IMR-90 (cell line): ENCODE measurements at regions not wholly inside any gene's neighbourhood (a gene's known extent, or its start where the extent isn't known, plus 50 kb on each side); places are given as distances from the start of the nearest gene placed in this dataset.

Source experiments
- ATAC-seq: fragments of 200-7000 bp; cut with Tn5 transposase; 2 replicates; pipeline ENCODE4 v1.9.1; 2020; ENCODE audit warnings: low read depth, mild to moderate bottlenecking, moderate library complexity
- BruUV-seq: library from RNA; stranded (reverse); fragments of 400-500 nt; replicated peaks from 2 replicates; lab custom pipeline; 2021; lab: Mats Ljungman, UMichigan
- CTCF ChIA-PET: fragments of 300-600 bp; formaldehyde crosslinking; extraction: SDS; loops from one replicate; lab custom pipeline; 2021; ENCODE audit warnings: antibody characterized with exemption; lab: Yijun Ruan, JAX
- POLR2A ChIA-PET: fragments of 300-600 bp; sonication (Branson Sonifier 250); formaldehyde crosslinking; loops from one replicate; lab custom pipeline; 2022; ENCODE audit warnings: antibody characterized with exemption; ENCODE audit not compliant: unreplicated experiment; lab: Charles Lee
- DNase-seq: peaks from one replicate; pipeline ENCODE4 v3.0.0; 2013
- H2AFZ ChIP-seq: replicated peaks from 2 replicates; pipeline ENCODE3; 2013; ENCODE audit warnings: low read length, mild to moderate bottlenecking; ENCODE audit not compliant: poor library complexity
- H2AK5ac ChIP-seq: 2 replicates; pipeline ENCODE4 v1.6.1; 2013; ENCODE audit warnings: low read depth, low read length, inconsistent platforms
- H2AK9ac ChIP-seq: replicated peaks from 2 replicates; pipeline ENCODE3; 2013; ENCODE audit warnings: mild to moderate bottlenecking, low read depth, low read length, moderate library complexity; ENCODE audit not compliant: poor library complexity
- H2BK120ac ChIP-seq: 2 replicates; pipeline ENCODE4 v1.6.1; 2013; ENCODE audit warnings: low read depth, low read length, inconsistent platforms
- H2BK15ac ChIP-seq: 3 replicates; pipeline ENCODE4 v1.6.1; 2013; ENCODE audit warnings: low read depth, low read length, inconsistent platforms
- H2BK20ac ChIP-seq: 2 replicates; pipeline ENCODE4 v1.6.1; 2013; ENCODE audit warnings: low read depth, mild to moderate bottlenecking, inconsistent platforms, low read length, moderate library complexity
- H2BK5ac ChIP-seq: 2 replicates; pipeline ENCODE4 v1.6.1; 2013; ENCODE audit warnings: mild to moderate bottlenecking, low read depth, low read length, inconsistent platforms; ENCODE audit not compliant: poor library complexity, severe bottlenecking
- H3K14ac ChIP-seq: replicated peaks from 2 replicates; pipeline ENCODE4 v1.6.1; 2013; ENCODE audit warnings: low read depth, low read length, inconsistent platforms
- H3K18ac ChIP-seq: 2 replicates; pipeline ENCODE4 v1.6.1; 2013; ENCODE audit warnings: low read depth, low read length, control low read depth
- H3K23ac ChIP-seq: 2 replicates; pipeline ENCODE4 v1.6.1; 2013; ENCODE audit warnings: low read depth, low read length, inconsistent platforms
- H3K27ac ChIP-seq: 2 replicates; pipeline ENCODE4 v1.5.1; 2013; ENCODE audit warnings: mild to moderate bottlenecking, control low read depth, low read length; ENCODE audit not compliant: insufficient read depth
- H3K27me3 ChIP-seq: 2 replicates; pipeline ENCODE4 v1.6.1; 2013; ENCODE audit warnings: low read length; ENCODE audit not compliant: control insufficient read depth, insufficient read depth
- H3K36me3 ChIP-seq: 2 replicates; pipeline ENCODE4 v1.6.1; 2013; ENCODE audit warnings: low read length, mixed read lengths; ENCODE audit not compliant: control insufficient read depth, insufficient read depth
- H3K4ac ChIP-seq: 2 replicates; pipeline ENCODE4 v1.6.1; 2013; ENCODE audit warnings: low read depth, low read length, inconsistent platforms
- H3K4me1 ChIP-seq: 2 replicates; pipeline ENCODE4 v1.6.1; 2013; ENCODE audit warnings: low read length, mixed read lengths; ENCODE audit not compliant: control insufficient read depth, insufficient read depth
- H3K4me2 ChIP-seq: 2 replicates; pipeline ENCODE4 v1.6.1; 2013; ENCODE audit warnings: low read depth, mild to moderate bottlenecking, control low read depth, low read length, moderate library complexity
- H3K4me3 ChIP-seq: 2 replicates; pipeline ENCODE4 v1.5.1; 2013; ENCODE audit warnings: low read depth, mild to moderate bottlenecking, control low read depth, low read length, moderate library complexity; ENCODE audit not compliant: insufficient read depth
- H3K56ac ChIP-seq: 2 replicates; pipeline ENCODE4 v1.6.1; 2013; ENCODE audit warnings: low read length, inconsistent platforms; ENCODE audit not compliant: insufficient read depth; ENCODE audit errors: extremely low read depth
- H3K79me1 ChIP-seq, 2 experiments: 2 replicates each; pipeline ENCODE4 v1.6.1; 2013; ENCODE audit warnings: low read length in 2 of 2, inconsistent platforms in 1 of 2, low read depth in 1 of 2
- H3K9ac ChIP-seq: 2 replicates; pipeline ENCODE4 v1.6.1; 2013; ENCODE audit warnings: low read depth, low read length, control low read depth
- H3K9me1 ChIP-seq: 2 replicates; pipeline ENCODE4 v1.6.1; 2013; ENCODE audit warnings: low read length, inconsistent platforms; ENCODE audit not compliant: insufficient read depth
- H3K9me3 ChIP-seq: 2 replicates; pipeline ENCODE4 v1.6.1; 2013; ENCODE audit warnings: low read length; ENCODE audit not compliant: control insufficient read depth, insufficient read depth
- H4K20me1 ChIP-seq: 2 replicates; pipeline ENCODE4 v1.6.1; 2013; ENCODE audit warnings: low read length, inconsistent platforms; ENCODE audit not compliant: insufficient read depth
- H4K5ac ChIP-seq: 2 replicates; pipeline ENCODE4 v1.6.1; 2013; ENCODE audit warnings: mild to moderate bottlenecking, low read depth, low read length, control low read depth
- H4K8ac ChIP-seq, 2 experiments: 2 replicates each; pipeline ENCODE4 v1.6.1; 2013; ENCODE audit warnings: low read depth in 2 of 2, low read length in 2 of 2, control low read depth in 1 of 2, inconsistent platforms in 1 of 2
- H4K91ac ChIP-seq: 2 replicates; pipeline ENCODE4 v1.6.1; 2013; ENCODE audit warnings: low read depth, low read length, inconsistent platforms; ENCODE audit not compliant: insufficient read depth
- RFX5 ChIP-seq: IDR thresholded peaks from 2 replicates; pipeline ENCODE4 v1.8.0; 2012; ENCODE audit warnings: low read depth, mild to moderate bottlenecking, low read length, moderate library complexity
- SMC3 ChIP-seq: fragments of 150-350 bp; IDR thresholded peaks from 2 replicates; pipeline ENCODE4 v1.6.1; 2016; ENCODE audit warnings: low read depth, mild to moderate bottlenecking, antibody characterized with exemption, low read length, moderate library complexity
- WGBS, 2 experiments: methylation state at CpG; one replicate each; pipeline versions ENCODE4 v1.1.5 to v1.1.7; 2013; ENCODE audit warnings: missing lambda C conversion rate in 2 of 2; ENCODE audit not compliant: insufficient read length in 1 of 2; ENCODE audit errors: extremely low coverage in 2 of 2; 5-methylcytosine and 5-hydroxymethylcytosine counted together
- dilution Hi-C: fragments of 300-500 bp; cut with HindIII; formaldehyde crosslinking; loops from one replicate; pipeline ENCODE4 v1.14.3; 2018; ENCODE audit warnings: low sequenced_read_pairs; ENCODE audit not compliant: unreplicated experiment
- in situ Hi-C: fragments of 300-500 bp; cut with MboI; formaldehyde crosslinking; loops from 3 replicates; pipeline ENCODE4 v1.14.3; 2019; ENCODE audit warnings: low sequenced_read_pairs, inconsistent platforms, mixed read lengths
- intact Hi-C: fragments of 100-400 bp; cut with micrococcal nuclease; formaldehyde crosslinking; loops from 2 replicates; pipeline ENCODE4 v1.10.0; 2022

DNA sequence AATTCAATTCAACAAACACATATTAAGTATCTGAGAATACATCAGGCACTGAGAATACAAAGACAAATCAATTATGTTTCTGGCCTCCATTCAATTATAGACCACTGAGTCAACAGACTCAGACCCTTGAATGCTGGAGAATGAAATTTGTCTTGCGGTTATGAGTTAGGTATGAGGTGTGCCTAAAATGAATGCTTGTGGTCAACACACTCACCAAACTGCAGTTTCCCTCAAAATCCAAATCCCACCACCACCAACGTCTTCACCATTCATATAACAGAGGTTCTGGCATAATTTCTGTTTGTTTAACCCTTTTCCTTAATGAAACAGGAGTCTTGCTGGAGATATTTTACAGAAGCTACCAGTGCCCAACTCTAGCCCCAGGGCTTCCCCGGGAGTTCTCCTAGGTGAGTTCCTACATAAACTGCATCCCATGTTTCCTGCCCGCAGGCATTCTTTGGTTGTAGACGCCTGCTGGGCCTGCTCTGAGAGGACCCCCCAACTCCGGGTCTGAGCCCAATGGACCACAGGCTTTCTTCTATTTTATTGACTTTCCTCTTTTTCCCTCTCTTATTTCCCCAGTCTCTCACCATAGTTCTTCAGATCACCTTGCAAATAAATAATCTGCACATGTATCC, 119.2 kb downstream of the DDX53 start:
- WGBS, 2 experiments, result 100% methylated on average over 1 of the region's 6 CpGs; no CpG with 5 or more reads in 1 of the 2 experiments
- dilution Hi-C loops, result no loop called here

More for the DNA sequence above, 119.2 kb downstream of the DDX53 start:
- Histone ChIP-seq H3K36me3 (no peaks in the 10 kb centered on the region), H2AK5ac (no peak overlapping the region), H4K20me1 (no peaks in the 10 kb centered on the region), H4K5ac (no peak overlapping the region), H2BK120ac (no peak overlapping the region), H4K91ac (no peak overlapping the region), H2BK20ac (no peak overlapping the region), H2AK9ac (no peak overlapping the region), H3K4me1 (no peaks in the 10 kb centered on the region), H3K79me1 (no peaks in the 10 kb centered on the region), H3K56ac (no peak overlapping the region), H3K23ac (no peak overlapping the region), H3K4me2 (no peak overlapping the region), H3K4ac (no peak overlapping the region), H3K27me3 (no peaks in the 10 kb centered on the region), H3K27ac (no peak overlapping the region), H3K4me3 (no peak overlapping the region), H4K8ac (no peak overlapping the region), H3K14ac (no peak overlapping the region), H3K9ac (no peak overlapping the region), H2BK15ac (no peak overlapping the region), H3K18ac (no peak overlapping the region), H2BK5ac (no peak overlapping the region), H3K9me3 (no peaks in the 10 kb centered on the region), H2AFZ (no peak overlapping the region), H3K9me1 (no peaks in the 10 kb centered on the region)
- TF ChIP-seq SMC3, result no peak
- no peak for TF ChIP-seq RFX5
- ChIA-PET POLR2A (no interaction called here), CTCF (no interaction called here)
- no peak for DNase-seq
- no peak for ATAC-seq
- in situ Hi-C loops, result no loop called here
- BruUV-seq, result no TSS peak
- intact Hi-C loops, result no loop called here
